NOMO-1 treated with dmso at 0.1 percent for 144 hours (cell line): ENCODE measurements at regions not wholly inside any gene's neighbourhood (a gene's known extent, or its start where the extent isn't known, plus 50 kb on each side); places are given as distances from the start of the nearest gene placed in this dataset.

Source experiments
- DNase-seq: peaks from one replicate; lab custom pipeline; 2025; ENCODE audit not compliant: unreplicated experiment; lab: John Stamatoyannopoulos, UW

DNA sequence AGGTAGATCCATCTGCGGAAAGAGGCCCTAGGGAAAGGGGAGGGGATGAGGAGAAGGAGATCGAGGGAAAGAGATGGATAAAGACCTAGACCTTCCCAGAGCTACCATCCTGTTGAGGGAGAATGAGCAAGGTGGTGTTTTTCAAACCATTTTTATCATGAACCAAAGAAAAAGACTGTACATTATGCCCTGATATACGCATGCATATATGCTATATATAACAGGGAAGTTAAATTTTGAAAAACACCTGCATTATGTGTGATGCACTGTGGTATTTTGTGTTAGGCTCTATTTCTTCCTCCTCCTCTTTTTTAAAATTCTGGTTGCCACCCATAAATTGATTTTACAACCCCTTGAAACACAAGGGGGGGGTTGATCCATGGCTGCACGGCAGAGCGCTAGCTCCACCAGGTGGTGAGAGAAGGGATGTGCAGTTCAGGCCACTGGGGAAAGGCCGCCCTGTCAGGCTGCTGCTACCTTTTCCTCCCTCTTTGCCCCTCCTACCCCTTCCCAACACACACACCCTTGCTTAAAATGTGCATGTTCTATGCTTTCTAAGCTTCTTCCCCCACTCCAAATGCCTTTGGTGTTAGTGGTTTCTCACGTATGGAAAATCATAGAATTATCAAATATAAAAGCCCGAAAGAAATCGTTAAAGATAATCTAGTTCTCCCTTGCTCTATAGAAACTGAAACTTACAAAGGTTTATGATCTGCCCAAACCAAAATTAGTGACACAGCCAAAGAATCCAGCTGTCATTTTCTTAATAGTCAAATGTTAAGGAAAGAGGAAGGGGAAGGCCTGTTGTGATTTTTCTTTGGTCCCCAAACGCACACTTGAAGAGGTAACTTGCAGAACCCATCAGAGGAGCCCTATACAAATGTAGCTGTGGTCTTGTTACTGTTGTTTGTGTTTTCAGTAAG, 262.0 kb upstream of the UMPS start:
- peak; percentile 40 for DNase-seq

DNA sequence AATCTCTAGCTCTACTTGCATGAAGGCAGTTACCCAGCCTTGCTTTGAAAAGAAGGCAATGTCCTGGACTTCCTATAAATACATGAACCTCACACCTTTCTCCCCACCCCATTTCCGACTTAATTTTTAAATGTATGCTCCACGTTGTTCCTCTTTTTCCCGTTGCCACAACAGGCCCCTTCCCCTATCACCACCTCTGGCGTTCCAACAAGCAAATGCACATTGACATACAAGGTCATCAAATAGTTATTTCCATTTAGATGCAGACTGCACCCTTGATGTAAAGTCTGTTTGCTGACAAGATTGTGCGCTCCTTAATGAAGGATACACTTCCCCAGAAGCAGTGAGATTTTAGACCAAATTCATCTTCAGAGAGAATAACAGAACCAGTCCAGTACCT, 260.7 kb upstream of the UMPS start:
- no peak for DNase-seq

DNA sequence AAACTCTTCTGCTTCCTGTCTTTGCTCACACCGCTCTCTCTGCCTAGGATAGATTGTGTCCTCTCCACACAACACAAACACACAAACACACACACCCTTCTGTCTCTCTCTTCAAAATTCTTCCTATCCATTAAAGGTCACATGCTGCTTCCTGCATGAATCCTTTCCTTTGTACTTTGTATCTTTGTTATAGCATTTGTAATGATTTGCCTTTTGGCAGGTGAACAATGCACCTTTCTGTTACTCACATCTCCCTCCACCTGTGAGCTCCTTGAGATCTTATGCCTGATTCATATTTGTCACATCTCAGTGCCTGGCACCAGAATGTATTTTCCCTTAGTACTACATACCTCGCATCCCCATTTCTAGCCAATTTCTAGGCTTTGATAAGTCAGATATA, 251.4 kb upstream of the UMPS start:
- DNase-seq, result no peak

- DNase-seq, result no peak
Measured at GRCh38 chr3:124483915-124484470, 246.3 kb upstream of the UMPS start.

DNA sequence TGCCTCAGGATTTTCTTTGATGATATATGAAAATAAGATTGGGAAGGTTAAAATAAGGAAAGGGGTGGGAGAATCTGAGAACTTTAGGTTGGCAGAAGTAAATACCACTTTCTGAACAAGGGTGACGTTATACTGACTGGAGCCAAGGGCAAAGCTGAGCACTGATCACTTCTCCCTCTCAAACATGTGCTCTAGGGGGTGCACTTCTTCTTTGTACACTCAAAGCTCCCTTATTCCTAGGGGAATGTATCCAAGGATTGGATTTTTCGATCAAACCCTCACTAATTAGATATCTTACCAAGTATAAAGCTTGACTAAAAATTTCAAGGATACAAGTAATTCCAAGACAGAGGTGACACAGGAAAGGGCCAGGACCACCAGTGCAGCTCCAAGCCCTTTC, 243.9 kb upstream of the UMPS start:
- no peak for DNase-seq

DNA sequence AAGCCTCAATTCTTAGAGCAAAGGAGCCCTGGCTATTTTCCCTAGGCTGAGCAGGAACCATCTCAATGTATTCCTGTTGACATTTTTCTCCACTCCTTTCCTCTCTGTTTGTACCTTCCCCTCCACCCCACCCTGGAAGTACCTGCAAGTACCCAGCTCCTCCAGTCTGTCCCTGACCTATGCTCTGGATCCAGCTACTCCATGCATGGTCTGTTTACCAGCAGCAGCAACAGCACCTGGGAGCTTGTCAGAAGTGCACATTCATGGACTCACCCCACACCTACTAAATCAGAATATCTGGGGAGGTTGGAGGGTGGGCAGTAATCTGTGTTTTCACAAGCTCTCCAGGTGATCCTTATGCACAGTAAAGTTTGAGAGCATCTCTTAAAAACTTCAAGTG, 240.7 kb upstream of the UMPS start:
- DNase-seq, result no peak

GRCh38 chr3:124491098-124491497, 239.2 kb upstream of the UMPS start:
- no peak for DNase-seq

DNA sequence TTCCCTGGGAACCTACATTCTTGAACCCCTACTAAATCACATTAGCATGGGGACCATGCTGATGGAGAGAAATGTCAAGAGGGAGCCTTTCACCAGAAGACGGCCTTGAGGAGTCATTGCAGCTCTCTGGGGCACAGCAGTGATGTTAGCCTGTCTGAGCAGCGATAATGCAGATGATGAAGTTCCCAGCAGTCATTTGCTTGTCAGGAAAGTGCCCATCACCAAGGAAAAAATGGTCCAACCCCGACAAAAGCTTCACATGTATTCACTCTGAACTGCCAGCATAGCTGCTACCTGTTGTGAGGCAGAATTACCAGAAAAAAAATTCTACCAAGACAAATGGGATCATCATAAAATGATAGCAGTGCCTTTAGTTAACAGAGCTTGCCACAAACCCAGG, 238.4 kb upstream of the UMPS start:
- no peak for DNase-seq

GRCh38 chr3:124492824-124493223, 237.4 kb upstream of the UMPS start:
- no peak for DNase-seq

GRCh38 chr3:124496061-124496460, 234.2 kb upstream of the UMPS start:
- DNase-seq, result no peak

GRCh38 chr3:124497487-124497886, 232.8 kb upstream of the UMPS start:
- no peak for DNase-seq

DNA sequence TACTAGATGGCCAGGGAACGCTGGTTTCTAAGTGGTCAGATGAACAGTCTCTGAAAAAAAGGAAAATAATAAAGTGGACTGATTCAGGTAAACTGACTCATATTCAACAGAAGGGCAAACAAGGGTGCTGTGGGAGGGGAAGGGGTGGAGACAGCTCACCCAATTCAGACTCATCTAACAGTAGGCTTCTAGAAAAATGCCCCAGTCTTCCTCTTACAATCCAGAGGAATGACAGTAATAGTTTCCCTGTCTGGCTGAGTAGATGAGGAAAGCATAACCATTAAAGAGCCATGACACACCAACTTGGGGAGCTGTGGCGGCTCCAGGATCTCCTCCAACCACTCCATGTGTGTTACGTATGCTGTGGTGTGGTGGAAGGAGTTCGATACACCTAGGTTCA, 231.4 kb upstream of the UMPS start:
- no peak for DNase-seq

GRCh38 chr3:124504332-124505059, 225.8 kb upstream of the UMPS start:
- no peak for DNase-seq

DNA sequence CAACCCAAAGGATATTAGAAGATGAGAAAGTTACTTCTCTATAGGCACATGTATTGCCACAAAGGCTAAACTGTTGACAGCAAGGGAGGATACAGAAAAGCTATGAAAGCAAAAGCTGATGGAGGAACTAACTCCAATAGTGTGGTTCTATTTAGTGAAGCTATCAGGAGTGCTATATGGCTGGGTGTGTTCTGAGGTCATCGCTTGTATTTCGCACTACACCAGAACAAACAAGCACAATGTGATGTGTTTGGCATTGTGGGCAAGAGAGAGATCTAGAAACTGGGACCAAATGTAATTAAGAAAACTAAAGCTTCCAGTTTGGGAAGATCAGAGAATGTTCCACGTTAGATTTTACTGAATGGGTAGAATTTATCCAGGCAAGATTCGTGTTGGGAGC, 220.4 kb upstream of the UMPS start:
- DNase-seq, result no peak

GRCh38 chr3:124510290-124510689, 220.0 kb upstream of the UMPS start:
- no peak for DNase-seq

DNA sequence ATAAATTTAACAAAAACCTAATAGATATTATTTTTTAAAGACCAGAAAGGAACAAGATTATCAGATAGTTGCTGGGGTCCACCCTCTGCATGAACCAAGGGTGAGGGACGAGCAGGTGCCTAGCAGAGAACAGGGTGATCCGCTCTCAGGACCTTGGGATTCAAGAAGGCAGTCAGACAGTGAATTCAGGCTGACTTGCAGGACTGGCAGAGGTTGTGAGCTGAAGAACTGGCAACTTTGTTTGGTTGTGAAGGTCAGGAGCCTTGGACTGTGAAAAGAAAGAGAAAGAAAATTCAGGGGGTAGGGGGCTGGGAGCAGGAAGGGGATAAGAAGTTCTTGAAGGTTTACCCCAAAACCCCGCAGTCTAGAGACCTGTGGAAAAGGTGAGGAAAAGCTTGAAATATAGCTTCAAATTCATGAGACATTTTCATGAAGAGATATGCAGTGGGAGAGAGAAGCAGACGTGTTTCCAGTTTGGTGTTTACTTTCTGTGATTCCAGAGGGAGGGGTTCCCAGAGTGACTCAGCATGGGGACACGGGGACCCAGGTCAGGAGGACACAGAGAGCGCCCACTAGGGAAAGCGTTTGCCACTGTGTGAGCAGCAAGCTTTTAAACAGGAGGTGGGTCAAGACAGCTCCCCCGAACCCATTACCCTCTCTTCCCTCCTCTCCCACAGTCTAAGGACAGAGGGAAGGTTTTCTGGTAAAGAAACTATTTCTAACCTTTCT, 217.2 kb upstream of the UMPS start:
- DNase-seq, result no peak

DNA sequence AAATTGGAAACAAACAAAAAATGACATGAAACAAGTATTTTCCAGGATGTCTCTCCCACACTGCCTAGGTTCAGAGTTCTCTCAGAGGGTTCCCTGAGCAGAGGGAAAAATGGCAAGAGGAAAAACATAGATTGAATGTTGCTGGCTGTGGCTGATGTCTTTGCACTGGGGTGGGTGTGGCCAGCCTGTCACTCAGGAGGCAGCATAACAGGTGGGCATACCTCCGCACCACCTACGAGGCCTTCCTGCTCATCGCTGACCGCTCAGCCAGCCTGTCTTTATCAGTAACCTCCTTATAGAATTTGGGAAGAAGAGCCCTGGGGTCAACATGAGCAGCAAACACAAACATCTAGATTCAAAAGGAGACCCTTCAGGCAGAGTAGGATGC, 216.6 kb upstream of the UMPS start:
- no peak for DNase-seq

GRCh38 chr3:124514683-124515082, 215.6 kb upstream of the UMPS start:
- DNase-seq, result no peak

GRCh38 chr3:124516333-124516732, 213.9 kb upstream of the UMPS start:
- no peak for DNase-seq

- no peak for DNase-seq
Measured at GRCh38 chr3:124517306-124517705, 212.9 kb upstream of the UMPS start.

DNA sequence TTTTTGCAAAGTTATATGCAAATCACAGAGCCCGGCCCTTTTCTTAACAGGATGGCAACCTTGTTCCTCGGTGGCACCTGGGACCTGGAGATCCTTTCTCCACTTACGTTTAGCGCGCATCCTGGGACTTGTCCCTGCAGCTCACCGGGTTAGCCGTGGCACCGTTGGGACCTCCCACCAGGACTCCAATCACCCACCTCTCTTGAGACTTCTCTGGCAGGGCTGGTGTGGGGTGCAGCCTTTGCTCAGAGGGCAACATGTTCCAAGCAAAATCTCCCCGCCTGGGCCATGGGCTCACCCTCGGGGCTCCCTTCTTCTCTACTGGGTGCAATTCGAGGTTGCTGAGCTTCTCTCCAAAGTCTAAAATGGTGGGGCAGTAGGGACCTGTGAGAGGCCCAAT, 211.9 kb upstream of the UMPS start:
- no peak for DNase-seq
